Tibial nerve (tissue), 4 donors: ENCODE measurements at regions not wholly inside any gene's neighbourhood (a gene's known extent, or its start where the extent isn't known, plus 50 kb on each side); places are given as distances from the start of the nearest gene placed in this dataset. TPM values are rescaled to one million over a fixed set of nuclear protein-coding genes. Genes with fewer than 3 reads are reported as not detected.

Experiments
- DNase-seq, 2 donors: peaks; one replicate each; pipeline ENCODE4 v3.0.0-alpha.2; 2019; ENCODE audit warnings: low spot score in 2 of 2
- H3K27ac ChIP-seq, 4 donors: fragments of 200-600 bp; sonication (generic) in 3 of 4; one replicate each; pipeline ENCODE4 v1.5.1; 2017 to 2019; ENCODE audit warnings: mild to moderate bottlenecking in 1 of 4
- H3K27me3 ChIP-seq, 2 donors: fragments of 200-600 bp; sonication (generic) in 1 of 2; one replicate each; pipeline versions ENCODE4 v1.5.1 to v1.6.0; 2017 to 2019
- H3K36me3 ChIP-seq, 3 donors: fragments of 200-600 bp; sonication (generic); one replicate each; pipeline ENCODE4 v1.5.1; 2018 to 2019
- H3K4me1 ChIP-seq, 4 donors: fragments of 200-600 bp; sonication (generic) in 3 of 4; one replicate each; pipeline ENCODE4 v1.5.1; 2017 to 2019
- H3K4me3 ChIP-seq, 4 donors: fragments of 200-600 bp; sonication (generic) in 3 of 4; one replicate each; pipeline ENCODE4 v1.5.1; 2017 to 2019; ENCODE audit warnings: mild to moderate bottlenecking in 1 of 4, moderate library complexity in 1 of 4
- H3K9me3 ChIP-seq, 4 donors: fragments of 200-600 bp; sonication (generic) in 3 of 4; one replicate each; pipeline ENCODE4 v1.5.1; 2017 to 2019
- CTCF ChIP-seq, 5 experiments: fragments of 200-600 bp in 3 of 5; fragments of 450-650 bp in 2 of 5; sonication (generic) in 3 of 5; IDR thresholded peaks; one replicate each; pipeline ENCODE4 v1.5.1; 2016 to 2019; ENCODE audit warnings: antibody characterized with exemption in 5 of 5, mild to moderate bottlenecking in 3 of 5, moderate library complexity in 2 of 5
- EP300 ChIP-seq, 2 donors: sonication (generic); formaldehyde crosslinking; IDR thresholded peaks; one replicate each; pipeline ENCODE4 v1.6.1; 2017; ENCODE audit warnings: antibody characterized with exemption in 2 of 2, mild to moderate bottlenecking in 1 of 2
- POLR2A ChIP-seq, 2 donors: fragments of 450-650 bp; IDR thresholded peaks; one replicate each; pipeline ENCODE4 v1.6.1; 2017; ENCODE audit warnings: antibody characterized with exemption in 2 of 2, mild to moderate bottlenecking in 2 of 2, moderate library complexity in 2 of 2
- WGBS, 2 donors: methylation state at CpG; one replicate each; pipeline ENCODE4 v1.1.5; 2018; 5-methylcytosine and 5-hydroxymethylcytosine counted together
- small RNA-seq: library from RNA; depleted of rRNA; stranded (forward); fragments of <200 nt; gene quantifications from one replicate; pipeline ENCODE3, GENCODE V24; 2016

GRCh38 chr7:21377545-21377944, 50.3 kb upstream of the SP4 start:
- WGBS, 2 donors, result 75 to 93% methylated on average over 2 of the region's 2 CpGs
- no peak overlapping the region for H3K4me3 ChIP-seq
- H3K27me3 ChIP-seq, result no peaks in the 10 kb centered on the region
- peaks cover 0 to 13% (median 0%) of the 10 kb centered on the region in 4 donors for H3K9me3 ChIP-seq
- no peak for DNase-seq
- TF ChIP-seq CTCF (IDR thresholded peaks at IDR 0.05), result no peak
- no peak for TF ChIP-seq POLR2A (IDR thresholded peaks at IDR 0.05)
- TF ChIP-seq EP300 (IDR thresholded peaks at IDR 0.05), result no peak
- H3K27ac ChIP-seq, result no peak overlapping the region
- H3K4me1 ChIP-seq, result no peaks in the 10 kb centered on the region
- H3K36me3 ChIP-seq, result no peaks in the 10 kb centered on the region

Small RNA genes lying in the stretch of these regions (small RNA-seq; reads per million reads assigned to genes)
- gene RN7SL542P, result not detected
